CD4-positive, alpha-beta T cell (primary cell): ENCODE measurements at regions not wholly inside any gene's neighbourhood (a gene's known extent, or its start where the extent isn't known, plus 50 kb on each side); places are given as distances from the start of the nearest gene placed in this dataset.

Experiments used
- ATAC-seq: fragments of 200-7000 bp; cut with Tn5 transposase; one replicate; pipeline ENCODE4 v1.10.0; 2022; ENCODE audit warnings: mild to moderate bottlenecking; ENCODE audit not compliant: poor library complexity
- CTCF ChIA-PET: fragments of 350-600 bp; sonication (Branson Sonifier 250); formaldehyde crosslinking; loops from one replicate; lab custom pipeline; 2021; ENCODE audit warnings: antibody characterized with exemption, inconsistent platforms; lab: Charles Lee
- POLR2A ChIA-PET: fragments of 350-600 bp; sonication (Branson Sonifier 250); formaldehyde crosslinking; loops from one replicate; lab custom pipeline; 2021; ENCODE audit warnings: antibody characterized with exemption, inconsistent platforms; lab: Charles Lee
- DNase-seq, 14 experiments: peaks; one replicate each; pipeline ENCODE4 v3.0.0-alpha.2; 2013 to 2020; ENCODE audit warnings: mixed read lengths in 2 of 14
- H3K27ac ChIP-seq, 2 donors: one replicate each; pipeline versions ENCODE4 v1.5.1 to v1.7.0; 2013; ENCODE audit warnings: low read length in 2 of 2, low read depth in 1 of 2, mild to moderate bottlenecking in 1 of 2
- H3K27me3 ChIP-seq, 2 experiments: 1 replicate in 1 of 2; 2 replicates in 1 of 2; pipeline versions ENCODE4 v1.6.1 to v1.7.0; 2013; ENCODE audit warnings: low read length in 2 of 2, control low read depth in 1 of 2, mild to moderate bottlenecking in 1 of 2, moderate library complexity in 1 of 2; ENCODE audit not compliant: insufficient read depth in 2 of 2, control insufficient read depth in 1 of 2
- H3K36me3 ChIP-seq: one replicate; pipeline ENCODE4 v1.6.1; 2013; ENCODE audit warnings: low read length, control low read depth; ENCODE audit not compliant: insufficient read depth
- H3K4me1 ChIP-seq: one replicate; pipeline ENCODE4 v1.6.1; 2013; ENCODE audit warnings: low read length, control low read depth; ENCODE audit not compliant: insufficient read depth
- H3K4me3 ChIP-seq: one replicate; pipeline ENCODE4 v1.5.1; 2013; ENCODE audit warnings: mild to moderate bottlenecking, low read length, moderate library complexity
- H3K9me3 ChIP-seq, 2 experiments: 1 replicate in 1 of 2; 2 replicates in 1 of 2; pipeline versions ENCODE4 v1.6.1 to v1.7.0; 2013; ENCODE audit warnings: low read length in 2 of 2, mild to moderate bottlenecking in 2 of 2, control low read depth in 1 of 2, moderate library complexity in 1 of 2; ENCODE audit not compliant: control insufficient read depth in 1 of 2, insufficient read depth in 1 of 2
- H3K27ac Mint-ChIP-seq: one replicate; pipeline ENCODE4 v1.8.0; 2020; ENCODE audit warnings: mixed read lengths
- H3K27me3 Mint-ChIP-seq: one replicate; pipeline ENCODE4 v1.8.0; 2021; ENCODE audit warnings: mixed read lengths
- H3K36me3 Mint-ChIP-seq: one replicate; pipeline ENCODE4 v1.8.0; 2021; ENCODE audit warnings: low read depth, mixed read lengths
- H3K4me1 Mint-ChIP-seq: one replicate; pipeline ENCODE4 v1.8.0; 2021; ENCODE audit warnings: low read depth, mixed read lengths
- H3K4me3 Mint-ChIP-seq: one replicate; pipeline ENCODE4 v1.8.0; 2020; ENCODE audit warnings: mild to moderate bottlenecking, mixed read lengths
- H3K9me3 Mint-ChIP-seq: one replicate; pipeline ENCODE4 v1.8.0; 2020; ENCODE audit warnings: mixed read lengths
- CTCF ChIP-seq: fragments of 200-600 bp; IDR thresholded peaks from one replicate; pipeline ENCODE4 v1.8.0; 2022; ENCODE audit warnings: antibody characterized with exemption, mild to moderate bottlenecking
- intact Hi-C, 2 experiments: fragments of 100-400 bp; cut with DNase I in 1 of 2; cut with micrococcal nuclease in 1 of 2; formaldehyde crosslinking; loops; one replicate each; pipeline versions ENCODE4 v1.15.1 to v1.9.0; 2023 to 2025; cut with DNase I, micrococcal nuclease

DNA sequence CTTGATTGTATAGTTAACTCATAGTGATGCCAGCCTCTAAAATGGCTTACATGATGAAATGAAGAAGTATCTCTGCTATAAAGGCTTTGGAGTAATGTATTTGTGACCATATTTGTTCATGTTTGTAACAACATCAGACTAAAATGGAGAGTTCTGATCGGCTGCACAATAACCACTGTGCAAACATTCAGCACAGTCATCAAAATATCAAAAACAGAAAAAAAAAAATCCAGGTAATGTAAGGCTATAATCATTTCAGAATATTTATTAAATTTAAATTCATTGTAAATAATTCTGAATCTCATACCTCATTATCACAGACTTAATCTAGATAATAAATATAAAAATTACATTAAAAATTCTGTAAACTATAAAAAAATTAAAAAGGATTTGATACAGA, 1161.8 kb downstream of the MRPL39 start:
- ATAC-seq (no peak), DNase-seq (no peak)
- Mint-ChIP-seq H3K9me3 (peaks cover 6% of the 10 kb centered on the region), H3K36me3 (peaks cover 27% of the 10 kb centered on the region), H3K4me1 (no peaks in the 10 kb centered on the region), H3K27me3 (no peaks in the 10 kb centered on the region), H3K27ac (no peak overlapping the region), H3K4me3 (no peak overlapping the region)
- no peak for TF ChIP-seq CTCF
- no peaks in the 10 kb centered on the region for H3K9me3 ChIP-seq
- H3K27me3 ChIP-seq: no peaks in the 10 kb centered on the region
- no peaks in the 10 kb centered on the region for H3K36me3 ChIP-seq
- no peak overlapping the region for H3K27ac ChIP-seq
- H3K4me3 ChIP-seq: no peak overlapping the region
- H3K4me1 ChIP-seq: no peaks in the 10 kb centered on the region
- intact Hi-C loops: no loop called here
- ChIA-PET CTCF (no interaction called here), POLR2A (no interaction called here)

DNA sequence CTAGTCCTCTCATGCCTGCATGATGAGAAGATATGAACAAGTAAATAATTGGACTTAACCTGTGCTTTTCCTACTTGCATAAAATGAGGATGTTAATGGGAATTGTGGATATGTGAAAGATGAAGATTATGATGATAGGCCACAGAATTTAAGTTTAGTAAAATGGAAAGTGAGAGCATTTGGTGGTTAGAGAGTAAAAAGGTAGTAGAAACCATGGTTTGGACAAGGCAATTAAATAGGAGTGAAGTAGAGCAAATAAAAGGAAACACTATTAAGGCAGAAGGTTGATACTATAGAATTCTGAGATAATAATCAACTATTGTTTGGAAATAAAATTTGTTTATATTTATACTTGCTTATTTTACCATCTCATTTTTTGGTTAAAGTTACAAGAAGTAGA, 1162.5 kb downstream of the MRPL39 start:
- H3K27me3 ChIP-seq: no peaks in the 10 kb centered on the region
- DNase-seq (no peak), ATAC-seq (no peak)
- no peaks in the 10 kb centered on the region for H3K4me1 ChIP-seq
- intact Hi-C loops: no loop called here
- no peak overlapping the region for H3K27ac ChIP-seq
- H3K36me3 ChIP-seq: no peaks in the 10 kb centered on the region
- no peak overlapping the region for H3K4me3 ChIP-seq
- Mint-ChIP-seq H3K4me1 (no peaks in the 10 kb centered on the region), H3K27ac (no peak overlapping the region), H3K36me3 (peaks cover 34% of the 10 kb centered on the region), H3K27me3 (no peaks in the 10 kb centered on the region), H3K4me3 (no peak overlapping the region), H3K9me3 (peaks cover 6% of the 10 kb centered on the region)
- H3K9me3 ChIP-seq: no peaks in the 10 kb centered on the region
- TF ChIP-seq CTCF: no peak
- ChIA-PET CTCF (no interaction called here), POLR2A (no interaction called here)

DNA sequence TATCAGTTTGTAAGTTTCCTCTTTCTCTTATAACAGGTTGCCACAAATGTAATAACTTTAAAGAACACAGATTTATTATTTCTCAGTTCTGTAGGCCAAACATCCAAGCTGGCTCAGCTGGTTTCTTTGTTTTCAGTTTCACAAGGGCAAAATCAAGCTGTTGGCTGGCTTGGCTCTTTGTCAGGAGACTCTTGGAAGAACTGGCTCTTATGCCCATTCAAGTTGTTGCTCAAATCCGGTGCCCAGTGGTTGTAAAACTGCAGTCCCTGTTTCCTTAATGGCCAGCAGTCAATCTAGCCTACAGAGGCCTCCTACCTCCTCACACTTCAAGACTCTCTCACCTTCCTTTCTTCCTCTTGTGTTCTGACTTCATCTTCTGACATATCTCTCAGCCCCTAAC, 1171.0 kb downstream of the MRPL39 start:
- POLR2A ChIA-PET: no interaction called here
- no peak for ATAC-seq
- Histone ChIP-seq H3K27ac (no peak overlapping the region), H3K27me3 (no peaks in the 10 kb centered on the region), H3K4me1 (no peaks in the 10 kb centered on the region), H3K4me3 (no peak overlapping the region), H3K36me3 (no peaks in the 10 kb centered on the region), H3K9me3 (no peaks in the 10 kb centered on the region)
- Mint-ChIP-seq H3K36me3 (peaks cover 20% of the 10 kb centered on the region), H3K9me3 (peaks cover 10% of the 10 kb centered on the region), H3K27me3 (no peaks in the 10 kb centered on the region), H3K27ac (no peak overlapping the region), H3K4me3 (no peak overlapping the region), H3K4me1 (no peaks in the 10 kb centered on the region)
- CTCF ChIA-PET: no interaction called here
- no peak for TF ChIP-seq CTCF
- DNase-seq: no peak
- intact Hi-C loops: no loop called here
